ENCODE measurements at regions not wholly inside any gene's neighbourhood (a gene's known extent, or its start where the extent isn't known, plus 50 kb on each side); places are given as distances from the start of the nearest gene placed in this dataset.
"Not testable (repeated sequence)": the region's sequence is repeated elsewhere in the genome, so short reads cannot be mapped to it uniquely, and the experiment has no call there.

DNA sequence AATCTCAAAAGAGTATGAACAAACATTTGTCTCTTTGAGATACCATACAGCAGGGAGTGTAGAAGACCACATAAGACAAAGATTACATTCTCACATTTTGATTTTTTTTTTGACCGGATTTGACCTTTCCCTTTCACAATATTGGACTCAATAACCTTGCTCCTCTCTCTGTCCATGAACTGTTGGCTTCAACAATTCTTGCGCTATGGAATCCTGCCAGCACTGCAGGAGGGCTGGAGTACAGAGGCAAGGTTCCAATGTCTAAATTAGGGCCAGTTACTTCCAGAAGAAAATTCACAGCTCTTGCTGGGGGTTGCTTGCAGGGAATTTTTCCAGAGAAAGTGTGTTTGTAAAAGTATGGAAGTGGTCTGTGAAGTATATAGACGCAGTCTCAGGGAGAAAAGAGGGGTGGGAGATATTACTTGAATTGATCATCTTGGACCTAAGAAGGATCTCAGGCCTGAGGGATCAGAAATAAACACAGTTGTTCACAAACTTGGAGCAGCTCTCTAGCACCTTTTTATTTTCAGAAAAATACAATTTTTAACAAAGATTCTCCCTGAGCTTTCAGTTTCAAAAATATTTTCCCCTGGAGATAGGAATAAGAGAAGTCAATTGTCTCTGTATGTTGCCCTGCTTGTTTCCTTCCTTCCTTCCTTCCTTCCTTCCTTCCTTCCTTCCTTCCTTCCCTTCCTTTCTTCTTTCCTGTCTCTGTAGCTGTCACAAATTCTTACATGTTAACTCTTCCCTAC lies 765.9 kb downstream of the BCKDHB start:
- no peak for DNase-seq

DNA sequence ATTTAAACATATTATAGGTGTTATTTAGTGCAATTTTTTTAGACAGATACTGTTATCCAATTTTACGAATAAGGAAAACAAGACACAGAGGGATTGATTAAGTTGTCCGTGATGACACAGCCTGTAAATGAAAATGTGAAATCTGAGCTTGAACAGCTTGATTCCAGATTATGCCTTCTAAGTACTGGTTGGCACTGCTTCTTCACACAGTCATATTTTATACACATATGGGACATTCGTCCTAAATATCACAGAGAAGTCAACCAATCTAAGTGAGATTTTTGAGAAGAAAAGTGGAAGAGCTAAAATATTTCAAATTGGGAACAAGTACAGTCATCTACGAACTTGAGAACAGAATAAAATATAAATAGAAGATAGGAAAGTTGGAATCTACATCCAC lies 756.3 kb downstream of the BCKDHB start:
- DNase-seq: no peak

DNA sequence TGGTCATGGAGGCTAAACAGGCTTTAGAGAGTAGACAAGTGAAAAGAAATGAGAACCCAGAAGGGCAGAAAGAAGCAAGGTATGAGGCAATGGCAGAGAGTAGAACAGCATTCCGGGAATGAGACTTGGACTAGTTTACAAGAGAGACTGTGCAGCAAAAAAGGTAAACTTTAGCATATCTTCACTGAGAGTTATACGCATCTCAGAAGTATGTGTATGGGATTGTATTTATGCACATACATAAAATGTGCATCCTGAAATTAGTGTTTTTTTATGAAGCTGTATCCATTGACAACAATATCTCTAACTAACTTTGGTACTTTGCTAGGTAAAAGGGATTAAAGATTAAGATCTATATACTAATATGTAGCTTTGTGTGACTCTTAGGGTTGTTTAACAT lies 753.6 kb downstream of the BCKDHB start:
- DNase-seq: no peak

DNA sequence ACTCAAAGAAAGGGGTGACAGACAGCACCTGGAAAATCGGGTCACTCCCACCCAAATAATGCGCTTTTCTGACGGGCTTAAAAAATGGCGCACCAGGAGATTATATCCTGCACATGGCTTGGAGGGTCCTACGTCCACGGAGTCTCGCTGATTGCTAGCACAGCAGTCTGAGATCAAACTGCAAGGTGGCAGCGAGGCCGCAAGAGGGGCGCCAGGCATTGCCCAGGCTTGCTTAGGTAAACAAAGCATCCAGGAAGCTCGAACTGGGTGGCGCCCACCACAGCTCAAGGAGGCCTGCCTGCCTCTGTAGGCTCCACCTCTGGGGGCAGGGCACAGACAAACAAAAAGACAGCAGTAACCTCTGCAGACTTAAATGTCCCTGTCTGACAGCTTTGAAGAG lies 741.5 kb downstream of the BCKDHB start:
- not testable (repeated sequence) for DNase-seq

DNA sequence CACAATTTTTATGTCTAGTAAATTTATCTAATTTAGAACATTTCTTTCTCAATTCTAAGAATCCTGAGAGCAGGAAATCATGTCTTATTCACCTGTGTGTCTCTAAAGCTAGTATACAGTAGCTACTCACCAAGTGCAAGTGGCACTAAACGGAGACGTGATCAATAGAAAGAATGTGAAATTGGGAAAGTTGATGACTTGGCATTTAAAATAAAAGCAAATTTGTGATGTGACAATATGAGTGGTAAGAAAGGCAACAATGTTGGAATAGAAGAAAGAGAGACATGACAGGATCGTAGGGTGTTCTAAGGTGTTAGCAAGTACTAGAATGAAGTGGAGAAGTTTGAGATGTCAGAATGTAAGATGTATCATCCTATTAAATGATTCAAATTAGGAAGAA lies 725.9 kb downstream of the BCKDHB start:
- no peak for DNase-seq

DNA sequence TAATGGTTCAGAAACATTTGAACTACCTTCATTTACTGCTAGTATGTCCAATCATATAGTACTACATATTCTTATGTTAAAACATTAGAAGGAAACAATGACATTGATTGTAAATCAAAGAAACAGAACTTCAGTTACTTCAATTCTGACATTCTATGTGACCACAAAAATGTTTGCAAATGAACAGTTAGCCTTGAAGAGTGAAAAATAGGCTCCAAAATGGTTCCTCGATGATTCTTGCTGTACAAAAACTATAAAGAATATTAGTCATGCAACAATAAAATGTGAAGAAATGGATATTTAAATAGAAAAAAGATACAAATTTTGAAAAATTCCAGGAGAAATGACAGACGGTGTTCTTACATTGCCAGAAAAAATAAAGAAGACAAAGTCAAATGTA lies 686.9 kb downstream of the BCKDHB start:
- no peak for DNase-seq

DNA sequence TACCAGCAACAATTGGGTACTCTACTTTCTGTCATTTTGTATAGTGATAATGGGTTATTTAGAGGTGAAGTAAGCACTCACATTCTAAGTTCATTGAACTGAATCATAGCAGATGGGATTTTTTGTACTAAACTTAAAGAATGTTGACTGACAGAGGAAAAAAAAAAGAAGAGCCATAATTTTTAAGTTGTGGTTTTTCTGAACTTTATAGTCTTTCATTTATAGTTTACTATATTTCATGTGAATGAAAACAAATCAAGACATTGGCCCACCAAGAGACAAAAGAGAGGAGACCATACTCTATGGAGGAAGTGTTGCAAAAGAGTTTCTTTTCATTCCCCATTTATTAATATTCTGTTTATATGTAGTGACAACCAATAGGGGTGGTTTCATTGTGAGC lies 685.7 kb downstream of the BCKDHB start:
- DNase-seq: no peak

DNA sequence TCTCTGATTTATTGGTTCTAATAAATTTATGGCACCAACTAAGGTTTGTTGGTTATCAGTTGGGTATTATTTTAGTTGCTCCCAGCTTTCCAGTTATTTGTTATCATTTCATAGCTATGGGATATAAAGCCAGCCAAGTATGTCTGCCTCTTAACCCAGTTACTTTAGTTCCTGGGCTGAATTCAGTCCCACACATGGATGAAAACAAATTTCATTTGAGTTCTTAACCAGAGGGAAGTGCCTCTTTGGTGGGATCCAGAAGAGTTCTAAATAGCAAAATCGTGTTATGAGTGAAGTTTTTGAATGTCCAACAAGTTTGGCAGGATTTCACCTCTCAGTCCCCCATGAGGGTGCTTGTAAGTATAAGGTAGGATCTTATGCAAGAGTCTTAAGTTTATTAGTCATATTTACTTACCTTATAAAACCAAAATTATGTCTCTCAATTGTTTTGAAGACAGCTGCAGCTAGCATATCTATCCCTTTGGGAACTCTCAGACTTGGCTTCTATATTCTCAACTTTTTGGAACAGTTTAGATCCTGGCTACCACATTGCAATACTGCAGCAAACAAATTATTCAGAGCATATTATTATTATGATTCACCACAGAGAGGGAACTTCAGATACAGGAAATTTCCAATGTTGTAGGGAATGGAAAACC lies 683.6 kb downstream of the BCKDHB start:
- DNase-seq: no peak

DNA sequence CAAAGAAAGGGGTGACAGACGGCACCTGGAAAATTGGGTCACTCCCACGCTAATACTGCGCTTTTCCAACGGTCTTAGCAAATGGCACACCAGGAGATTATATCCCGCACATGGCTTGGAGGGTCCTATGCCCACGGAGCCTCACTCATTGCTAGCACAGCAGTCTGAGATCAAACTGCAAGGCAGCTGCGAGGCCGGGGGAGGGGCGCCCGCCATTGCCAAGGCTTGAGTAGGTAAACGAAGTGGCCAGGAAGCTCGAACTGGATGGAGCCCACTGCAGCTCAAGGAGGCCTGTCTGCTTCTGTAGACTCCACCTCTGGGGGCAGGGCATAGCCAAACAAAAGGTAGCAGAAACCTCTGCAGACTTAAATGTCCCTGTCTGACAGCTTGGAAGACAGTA lies 676.8 kb downstream of the BCKDHB start:
- DNase-seq: not testable (repeated sequence)

DNA sequence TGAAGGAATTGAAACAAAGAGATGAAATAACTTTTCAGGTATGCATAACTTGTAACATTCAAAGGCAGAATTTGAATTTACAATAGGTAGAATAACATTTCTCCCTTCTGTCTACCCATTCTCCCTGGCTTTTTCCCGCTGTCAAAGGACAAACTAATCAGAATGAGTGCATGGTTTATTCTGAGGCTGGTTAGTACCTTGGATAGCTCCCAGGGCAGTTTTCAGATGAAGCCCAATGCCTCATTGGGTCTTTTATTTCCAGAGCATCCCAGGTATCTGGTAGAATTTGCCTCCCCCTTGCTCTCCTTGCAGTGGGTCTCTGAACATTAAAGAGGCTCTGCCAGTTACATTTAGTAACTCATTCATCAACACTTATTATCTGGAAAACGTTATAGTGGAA lies 665.5 kb downstream of the BCKDHB start:
- no peak for DNase-seq

DNA sequence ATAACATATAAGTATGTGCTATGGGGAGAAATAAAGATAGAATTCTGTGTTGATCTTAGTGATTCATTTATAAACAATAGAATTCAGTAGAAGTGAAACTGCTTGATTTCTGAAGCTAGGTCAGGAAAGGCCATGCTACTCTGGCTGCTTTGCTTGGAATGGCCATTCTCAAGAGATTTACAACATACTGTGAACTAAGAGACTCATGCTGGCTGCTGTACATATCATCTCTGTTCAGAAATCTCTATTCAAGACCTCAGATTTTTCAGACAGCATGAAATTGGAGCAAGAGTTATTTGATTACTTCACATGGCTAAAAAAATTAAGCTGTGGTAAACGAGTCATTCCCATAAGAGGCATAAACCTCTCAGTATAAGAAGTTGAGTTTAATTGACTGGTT lies 662.6 kb downstream of the BCKDHB start:
- DNase-seq: no peak

DNA sequence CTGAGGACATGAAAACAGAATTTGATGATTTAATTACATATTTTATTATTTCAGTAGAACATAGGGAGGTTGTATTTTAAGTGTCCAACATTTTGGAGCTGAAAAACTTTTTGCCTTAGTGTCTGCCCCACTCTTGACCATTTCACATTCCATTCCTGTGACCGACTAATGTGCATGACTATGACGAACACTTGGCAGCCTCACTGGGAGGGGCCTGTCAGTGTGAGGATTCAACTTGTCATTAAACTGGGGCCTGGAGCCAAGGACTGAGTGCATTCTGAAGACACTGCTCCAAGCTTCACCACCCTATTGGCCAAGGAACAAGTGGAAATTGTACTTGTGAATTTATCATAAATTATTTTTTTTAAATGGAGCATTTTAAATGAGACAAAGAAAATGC lies 661.3 kb downstream of the BCKDHB start:
- DNase-seq: no peak

DNA sequence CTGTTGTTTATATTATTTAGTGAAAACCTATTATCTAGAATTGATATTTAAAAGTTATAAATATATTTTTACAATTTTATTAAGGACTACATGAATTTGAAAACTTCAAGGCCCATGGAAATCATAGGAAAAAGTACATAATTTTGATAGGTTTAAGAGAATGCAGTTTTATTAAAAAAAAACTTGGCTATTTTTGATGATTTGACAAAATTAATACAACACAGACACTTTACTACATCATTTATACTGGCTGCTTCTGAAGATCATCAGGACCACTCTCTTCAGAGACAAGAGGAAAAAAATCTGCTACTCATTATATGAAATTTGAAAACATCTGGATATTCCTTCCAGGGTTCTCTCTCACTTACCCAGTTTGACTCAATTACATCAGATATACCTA lies 637.7 kb downstream of the BCKDHB start:
- no peak for DNase-seq

DNA sequence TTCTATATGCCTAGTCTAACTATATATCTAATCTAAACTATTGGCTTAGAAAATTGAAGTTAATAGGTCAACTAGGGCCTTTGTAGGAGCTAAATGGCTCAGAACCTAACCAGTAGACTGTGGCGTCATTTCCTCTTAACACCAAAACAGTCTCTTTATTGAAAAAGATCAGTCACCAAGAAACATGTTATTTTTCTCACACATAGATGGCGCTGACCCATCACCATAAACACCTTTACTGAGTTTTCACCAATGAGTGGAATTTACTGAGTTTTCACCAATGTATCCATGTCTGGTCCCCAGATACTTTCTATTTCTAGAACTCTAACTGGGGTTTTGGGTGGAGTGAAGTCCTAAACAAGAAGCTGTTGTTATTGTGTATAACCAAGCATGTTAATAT lies 636.0 kb downstream of the BCKDHB start:
- no peak for DNase-seq

DNA sequence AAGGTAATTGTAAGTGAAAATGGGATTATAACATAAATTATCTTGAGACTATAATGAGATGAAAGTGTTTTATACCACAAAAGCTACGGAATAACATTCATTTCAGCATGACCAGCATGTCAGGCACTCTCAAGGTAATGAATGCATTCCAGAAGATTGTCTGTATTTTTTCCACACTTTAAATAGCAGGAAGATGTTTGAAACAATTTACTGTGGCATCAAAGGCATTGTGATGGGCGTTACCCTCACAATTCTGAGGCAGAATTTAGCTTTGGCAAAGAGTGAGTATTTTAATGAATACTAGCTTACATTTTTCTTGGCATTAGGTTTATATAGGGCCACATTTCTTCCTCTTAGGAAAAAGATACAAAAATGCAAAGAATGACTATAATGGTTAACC lies 627.2 kb downstream of the BCKDHB start:
- DNase-seq: no peak

DNA sequence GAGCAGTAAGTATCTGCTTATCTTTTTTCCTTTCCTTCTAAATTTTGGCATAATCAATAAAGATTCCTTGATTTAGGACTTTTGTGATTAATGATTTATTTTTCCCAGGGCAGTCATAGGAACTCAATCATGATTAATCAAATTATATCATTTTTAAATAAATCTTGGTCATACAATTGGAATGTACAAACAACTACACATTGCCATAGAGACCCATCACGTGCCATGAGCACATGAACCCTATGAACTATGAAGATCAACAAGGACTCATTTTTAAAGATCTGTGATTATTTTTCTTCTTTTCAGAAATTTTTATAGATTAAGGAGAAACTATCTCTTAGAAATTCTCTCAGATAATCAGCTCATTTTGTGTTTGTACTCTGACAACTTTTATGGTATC lies 622.4 kb downstream of the BCKDHB start:
- DNase-seq: no peak

DNA sequence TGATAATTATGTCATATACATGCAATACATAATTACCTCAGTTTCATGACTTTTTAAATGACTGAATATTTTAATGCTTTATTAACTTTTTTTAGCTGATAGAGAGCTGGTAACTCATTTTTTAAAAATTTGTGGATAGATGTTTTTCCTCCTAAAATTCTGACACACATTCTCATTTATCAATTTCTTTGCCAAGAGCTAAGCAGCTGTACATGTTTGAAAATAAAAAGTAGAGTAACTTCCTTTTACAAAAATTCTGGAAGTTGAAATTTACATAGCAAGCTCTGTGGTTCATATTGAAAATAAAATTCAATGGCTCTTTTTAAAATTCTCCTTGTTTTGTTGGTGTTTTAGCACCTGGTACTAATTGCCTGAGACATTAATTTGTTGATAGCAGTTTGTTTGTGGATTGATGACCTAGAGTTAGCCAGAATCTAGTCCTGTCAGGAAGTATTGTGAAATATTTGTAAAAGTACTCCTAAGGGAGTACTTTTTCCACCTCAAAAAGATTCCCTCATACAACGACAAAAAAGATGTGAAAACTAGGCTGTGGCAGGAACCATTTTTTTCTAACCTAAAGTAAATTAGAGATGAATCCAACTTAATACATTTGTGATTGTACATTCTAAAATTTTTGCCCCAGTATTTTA lies 621.8 kb downstream of the BCKDHB start:
- DNase-seq: no peak

DNA sequence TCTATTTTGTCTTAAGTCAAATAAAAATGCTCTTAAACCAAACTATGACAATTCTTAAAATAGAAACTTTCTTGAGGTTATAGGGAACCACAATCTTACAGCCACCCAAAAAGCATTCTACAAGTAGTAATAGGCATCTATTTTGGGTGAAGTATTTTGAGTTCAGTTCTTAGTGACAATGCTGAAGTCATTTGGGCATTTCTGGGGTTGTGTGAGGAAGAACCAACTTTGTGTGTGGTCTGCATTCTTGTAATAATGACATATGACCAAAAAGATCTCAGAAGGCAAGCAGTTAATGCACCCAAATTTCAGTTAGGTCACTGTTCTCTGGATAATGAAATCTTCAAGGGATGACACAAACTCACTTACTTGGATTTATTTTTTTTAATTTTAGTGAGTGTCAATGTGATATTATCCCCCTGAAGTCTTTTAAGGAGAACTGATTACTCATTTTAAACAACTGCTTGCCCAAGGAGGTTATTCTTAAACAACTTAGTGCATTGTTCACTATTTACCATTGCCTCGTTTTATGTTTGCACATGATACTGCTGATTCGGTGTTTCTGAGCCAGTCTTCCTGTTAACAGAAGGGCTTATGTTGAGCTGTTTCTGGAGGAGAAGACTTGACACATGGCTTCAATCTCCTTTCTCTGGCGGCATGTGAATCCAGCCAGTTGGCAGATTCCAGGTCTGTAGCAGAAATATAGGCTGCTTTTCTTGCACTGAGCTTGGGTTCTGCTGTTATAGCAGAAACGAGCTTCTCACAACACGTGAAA lies 618.9 kb downstream of the BCKDHB start:
- no peak for DNase-seq

DNA sequence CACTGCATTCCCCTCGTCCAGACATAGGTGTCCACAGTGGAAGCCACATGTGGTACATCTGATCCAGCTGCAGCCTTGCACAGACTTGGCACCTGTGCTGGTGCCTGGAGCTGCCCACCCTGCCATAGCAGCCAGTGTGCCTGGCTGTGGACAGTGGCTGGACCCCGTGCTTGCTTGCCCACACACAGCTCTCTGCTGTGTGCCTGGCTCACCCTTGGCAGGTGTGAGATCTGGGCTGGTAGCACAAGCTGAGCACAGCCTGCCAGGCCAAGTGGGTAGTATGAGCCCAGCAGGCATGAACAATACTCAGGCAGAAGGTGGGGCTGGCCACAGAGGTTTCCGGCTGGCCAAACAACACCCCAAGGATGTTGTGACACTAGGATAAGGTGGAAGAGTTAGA lies 614.4 kb downstream of the BCKDHB start:
- no peak for DNase-seq

DNA sequence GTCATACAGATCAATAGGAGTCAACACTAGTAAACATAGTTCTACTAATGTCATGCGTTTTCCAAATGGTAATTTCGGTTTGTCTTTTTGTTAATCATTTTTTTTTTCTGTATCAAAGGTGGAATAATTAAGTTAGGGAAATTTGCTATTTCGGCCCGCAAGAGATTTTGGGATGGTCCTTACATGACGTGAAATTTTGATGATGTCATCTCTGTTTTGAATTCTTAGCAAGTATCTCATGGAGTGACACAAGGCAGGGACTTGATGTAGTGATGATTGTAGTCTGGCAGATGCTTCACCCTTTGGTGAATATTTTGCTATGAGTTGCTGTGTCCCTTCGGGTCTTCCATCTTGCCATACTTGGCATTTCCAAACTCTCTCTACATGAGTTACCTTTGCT lies 608.0 kb downstream of the BCKDHB start:
- no peak for DNase-seq

DNA sequence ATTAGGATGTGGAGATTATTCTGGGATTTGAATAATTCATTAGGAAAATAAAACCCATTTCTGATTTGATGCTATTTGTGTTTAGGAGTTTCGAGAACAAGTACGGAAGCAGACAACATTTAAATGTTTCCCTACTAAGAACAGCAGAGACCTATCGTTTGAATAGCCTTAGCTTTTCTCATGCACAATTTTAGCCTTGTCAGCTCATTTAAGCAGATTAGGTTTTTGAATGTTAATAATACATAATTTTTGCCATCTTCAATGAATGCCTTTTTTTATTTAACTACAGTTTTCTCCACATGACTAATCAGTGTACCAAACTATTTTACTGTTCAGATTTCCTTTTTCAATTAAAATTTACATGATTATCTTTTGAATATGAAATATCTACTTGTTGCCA lies 592.0 kb downstream of the BCKDHB start:
- no peak for DNase-seq

DNA sequence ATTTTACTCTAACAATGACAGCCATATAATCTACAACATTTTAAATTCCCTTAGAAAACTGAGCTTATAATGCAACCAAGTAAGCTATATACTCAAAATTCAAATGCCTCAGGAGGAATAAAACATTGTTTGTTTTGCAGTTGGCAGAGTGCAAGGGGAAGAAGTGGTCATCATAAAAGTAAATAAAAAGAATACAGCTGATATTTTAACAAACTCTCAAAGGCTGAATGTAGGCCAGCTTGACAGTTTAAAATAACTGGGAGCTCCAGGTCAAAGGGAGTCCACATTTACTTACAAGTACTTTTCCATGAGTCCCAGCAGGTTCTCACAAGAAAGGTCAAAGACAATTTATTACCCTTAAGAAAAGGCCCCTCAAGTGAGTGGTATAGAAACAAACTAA lies 589.8 kb downstream of the BCKDHB start:
- no peak for DNase-seq

DNA sequence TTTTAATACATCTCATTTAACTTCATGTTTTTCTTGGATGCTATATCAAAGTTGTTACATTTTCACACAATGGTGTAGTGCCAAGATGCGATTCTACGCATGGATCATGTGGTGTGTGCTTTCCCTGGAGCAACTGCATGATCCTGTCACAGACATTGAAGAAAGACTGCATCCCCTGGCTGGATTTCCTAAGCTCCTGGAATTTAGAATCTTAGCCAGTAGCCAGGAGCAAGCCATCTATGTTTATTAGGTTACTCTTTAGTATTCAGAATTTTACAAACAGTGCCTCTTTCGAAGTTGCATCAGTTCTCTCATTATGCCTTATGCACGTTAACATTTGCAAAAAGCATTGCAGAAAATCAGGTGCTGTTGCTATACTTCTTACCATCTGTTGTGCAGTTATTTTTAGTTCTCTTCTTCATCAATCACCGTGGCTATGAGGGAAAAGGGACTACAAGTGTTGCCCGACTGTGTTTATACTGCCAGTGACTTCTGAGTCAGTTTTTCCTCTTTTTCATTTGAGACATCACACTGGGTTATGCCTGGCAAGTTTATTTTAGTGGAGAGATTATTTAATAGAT lies 584.2 kb downstream of the BCKDHB start:
- DNase-seq: no peak

Data from NCI-H1092 (cell line).